GM23248 (cell line): ENCODE measurements at regions not wholly inside any gene's neighbourhood (a gene's known extent, or its start where the extent isn't known, plus 50 kb on each side); places are given as distances from the start of the nearest gene placed in this dataset.

Experiments used
- EZH2 ChIP-seq: fragments of 200-600 bp; sonication (generic); IDR thresholded peaks from 2 replicates; pipeline ENCODE4 v1.6.1; 2018; ENCODE audit warnings: antibody characterized with exemption, mild to moderate bottlenecking; ENCODE audit not compliant: insufficient read depth, poor library complexity, severe bottlenecking
- EZH2phosphoT487 ChIP-seq: fragments of 200-600 bp; sonication (generic); IDR thresholded peaks from 2 replicates; pipeline ENCODE4 v1.6.1; 2018; ENCODE audit warnings: antibody characterized with exemption, moderate library complexity, mild to moderate bottlenecking, low read depth; ENCODE audit not compliant: insufficient read depth

DNA sequence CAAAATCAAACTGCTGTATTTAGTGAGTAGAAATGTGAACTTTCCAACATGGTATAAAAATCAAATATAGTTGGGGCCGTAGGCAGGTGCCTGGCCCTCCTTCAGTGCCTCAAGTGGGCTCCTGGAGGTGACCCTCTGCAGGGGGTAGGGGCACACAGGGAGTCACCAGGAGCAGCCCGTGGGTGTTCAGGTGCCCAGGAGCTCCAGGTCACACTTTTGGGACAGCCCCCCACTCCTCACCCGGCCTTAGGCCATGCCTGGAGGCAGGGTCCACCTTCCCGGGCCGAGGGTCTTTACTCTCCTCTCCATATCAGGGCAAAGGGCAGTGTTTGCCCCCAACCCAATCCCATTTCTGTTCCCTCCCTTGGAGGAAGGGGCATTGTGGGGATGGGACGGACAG is 108.0 kb upstream of the MTAP start:
- no peak for TF ChIP-seq EZH2
- TF ChIP-seq EZH2phosphoT487 = no peak
